Loucy (cell line): ENCODE measurements at regions not wholly inside any gene's neighbourhood (a gene's known extent, or its start where the extent isn't known, plus 50 kb on each side); places are given as distances from the start of the nearest gene placed in this dataset.

Experiments used
- EZH2phosphoT487 ChIP-seq: fragments of 200-600 bp; IDR thresholded peaks from 2 replicates; pipeline ENCODE4 v1.6.1; 2018; ENCODE audit warnings: antibody characterized with exemption, mild to moderate bottlenecking, moderate library complexity, borderline replicate concordance
- TF ChIP-seq, protein P1 (sequence below): fragments of 200-600 bp; sonication (generic); conservative IDR thresholded peaks from 2 replicates; pipeline ENCODE4 v1.5.1; 2014; ENCODE audit warnings: mild to moderate bottlenecking, antibody characterized with exemption, low read length

DNA sequence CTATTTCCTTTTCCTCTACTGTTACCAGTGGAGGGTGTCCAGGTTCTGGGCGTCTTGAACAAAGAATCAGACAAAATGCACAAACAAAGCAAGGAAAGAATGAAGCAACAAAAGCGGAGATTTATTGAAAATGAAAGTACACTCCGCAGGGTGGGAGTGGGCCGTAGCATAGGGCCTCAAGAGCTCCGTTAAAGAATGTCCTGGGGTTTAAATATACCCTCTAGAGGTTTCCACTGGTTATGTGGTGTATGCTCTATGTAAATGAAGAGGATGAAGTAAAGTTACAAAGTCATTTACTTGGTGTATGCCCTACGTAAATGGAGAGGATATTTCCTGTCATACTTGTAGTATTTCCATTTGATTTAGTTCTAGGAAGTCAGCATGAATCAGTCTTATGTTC is 113.5 kb upstream of the MRPS30 start:
- TF ChIP-seq, protein P1, sequence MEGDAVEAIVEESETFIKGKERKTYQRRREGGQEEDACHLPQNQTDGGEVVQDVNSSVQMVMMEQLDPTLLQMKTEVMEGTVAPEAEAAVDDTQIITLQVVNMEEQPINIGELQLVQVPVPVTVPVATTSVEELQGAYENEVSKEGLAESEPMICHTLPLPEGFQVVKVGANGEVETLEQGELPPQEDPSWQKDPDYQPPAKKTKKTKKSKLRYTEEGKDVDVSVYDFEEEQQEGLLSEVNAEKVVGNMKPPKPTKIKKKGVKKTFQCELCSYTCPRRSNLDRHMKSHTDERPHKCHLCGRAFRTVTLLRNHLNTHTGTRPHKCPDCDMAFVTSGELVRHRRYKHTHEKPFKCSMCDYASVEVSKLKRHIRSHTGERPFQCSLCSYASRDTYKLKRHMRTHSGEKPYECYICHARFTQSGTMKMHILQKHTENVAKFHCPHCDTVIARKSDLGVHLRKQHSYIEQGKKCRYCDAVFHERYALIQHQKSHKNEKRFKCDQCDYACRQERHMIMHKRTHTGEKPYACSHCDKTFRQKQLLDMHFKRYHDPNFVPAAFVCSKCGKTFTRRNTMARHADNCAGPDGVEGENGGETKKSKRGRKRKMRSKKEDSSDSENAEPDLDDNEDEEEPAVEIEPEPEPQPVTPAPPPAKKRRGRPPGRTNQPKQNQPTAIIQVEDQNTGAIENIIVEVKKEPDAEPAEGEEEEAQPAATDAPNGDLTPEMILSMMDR, result no peak
- no peak for TF ChIP-seq EZH2phosphoT487
